Inflammatory macrophage treated with lipopolysaccharide for 1 hour (primary cell): ENCODE measurements at regions not wholly inside any gene's neighbourhood (a gene's known extent, or its start where the extent isn't known, plus 50 kb on each side); places are given as distances from the start of the nearest gene placed in this dataset.

Experiments
- DNase-seq, 2 donors: peaks; one replicate each; pipeline ENCODE4 v3.0.0-alpha.2; 2020 to 2022

- DNase-seq = no peak
Measured at GRCh38 chr2:66382091-66382490, 52.8 kb upstream of the MEIS1 start.

DNA sequence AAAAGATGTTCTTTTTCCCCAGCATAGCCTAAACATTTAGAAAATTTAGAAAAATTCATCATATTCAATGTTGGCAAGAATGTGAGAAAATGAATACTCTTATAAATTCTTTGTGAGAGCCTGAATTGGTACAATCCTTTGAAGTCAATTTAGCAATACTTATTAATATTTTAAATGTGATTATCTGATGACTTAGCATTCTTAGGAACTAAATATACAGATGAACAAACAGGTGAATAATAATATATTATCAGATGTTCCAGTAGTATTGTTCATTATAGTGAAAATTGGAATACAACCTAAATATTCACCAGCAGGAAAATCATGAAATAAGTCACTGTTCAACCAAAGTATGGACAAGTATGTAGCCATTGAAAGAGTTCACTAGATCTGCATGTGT lies 55.5 kb upstream of the MEIS1 start:
- no peak for DNase-seq

GRCh38 chr2:66377832-66378231 lies 57.1 kb upstream of the MEIS1 start:
- no peak for DNase-seq

DNA sequence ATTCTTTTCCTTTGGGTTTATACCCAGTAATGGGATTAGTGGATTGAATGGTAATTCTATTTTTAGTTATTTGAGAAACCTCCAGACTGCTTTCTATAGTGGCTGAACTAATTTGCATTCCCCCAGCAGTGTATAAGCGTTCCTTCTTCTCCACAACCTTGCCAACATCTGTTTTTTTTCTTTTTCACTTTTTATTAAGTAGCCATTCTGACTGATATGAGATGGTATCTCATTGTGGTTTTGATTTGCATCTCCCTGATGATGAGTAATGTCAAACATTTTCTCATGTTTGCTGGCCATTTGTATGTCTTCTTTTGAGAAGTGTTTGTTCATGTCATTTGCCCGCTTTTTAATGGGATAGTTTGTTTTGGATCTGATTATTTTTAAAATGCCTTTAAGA lies 64.1 kb upstream of the MEIS1 start:
- DNase-seq = no peak

DNA sequence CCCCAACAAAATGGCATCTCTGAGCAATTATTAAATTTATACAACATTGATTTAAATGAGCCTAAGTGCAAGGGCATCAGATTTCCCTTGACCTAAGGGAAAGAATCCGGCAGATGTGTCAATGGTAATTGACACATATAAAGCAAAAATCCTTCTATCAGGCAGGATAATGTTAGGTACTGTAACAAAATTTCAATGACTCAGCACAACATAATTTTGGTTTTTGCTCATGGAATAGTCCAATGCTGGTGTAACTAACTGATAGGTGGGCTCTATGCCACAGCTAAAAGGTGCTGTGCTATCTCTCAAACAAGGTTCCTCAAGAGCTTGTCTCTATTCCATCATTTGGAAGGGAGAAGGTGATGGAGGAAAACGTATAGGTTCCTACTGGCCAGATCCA lies 68.3 kb upstream of the MEIS1 start:
- DNase-seq = no peak

- DNase-seq = no peak
Measured at GRCh38 chr2:66364495-66365333, 70.2 kb upstream of the MEIS1 start.

GRCh38 chr2:66362701-66363100 lies 72.2 kb upstream of the MEIS1 start:
- DNase-seq = no peak

DNA sequence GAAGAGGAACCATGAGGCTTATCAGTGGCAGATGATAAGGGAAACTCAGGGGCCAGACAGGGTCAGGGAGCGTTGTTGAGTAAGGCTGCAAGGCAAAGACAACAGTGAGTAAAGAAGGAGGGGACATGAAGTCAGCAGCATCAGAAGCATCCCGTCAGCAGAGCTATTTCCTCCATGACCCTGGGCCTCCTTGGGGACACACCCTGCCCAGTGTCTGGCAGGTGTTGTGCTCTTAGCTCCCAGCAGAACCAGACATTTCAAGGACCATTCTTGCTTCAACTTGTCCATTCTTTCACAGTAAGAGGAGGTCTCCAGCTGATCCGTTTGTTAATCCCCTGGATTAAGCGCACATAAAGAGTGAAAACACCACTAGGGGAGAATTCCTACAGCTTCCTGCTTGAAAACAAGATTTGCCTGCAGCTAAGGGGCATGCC lies 88.7 kb upstream of the MEIS1 start:
- no peak for DNase-seq

DNA sequence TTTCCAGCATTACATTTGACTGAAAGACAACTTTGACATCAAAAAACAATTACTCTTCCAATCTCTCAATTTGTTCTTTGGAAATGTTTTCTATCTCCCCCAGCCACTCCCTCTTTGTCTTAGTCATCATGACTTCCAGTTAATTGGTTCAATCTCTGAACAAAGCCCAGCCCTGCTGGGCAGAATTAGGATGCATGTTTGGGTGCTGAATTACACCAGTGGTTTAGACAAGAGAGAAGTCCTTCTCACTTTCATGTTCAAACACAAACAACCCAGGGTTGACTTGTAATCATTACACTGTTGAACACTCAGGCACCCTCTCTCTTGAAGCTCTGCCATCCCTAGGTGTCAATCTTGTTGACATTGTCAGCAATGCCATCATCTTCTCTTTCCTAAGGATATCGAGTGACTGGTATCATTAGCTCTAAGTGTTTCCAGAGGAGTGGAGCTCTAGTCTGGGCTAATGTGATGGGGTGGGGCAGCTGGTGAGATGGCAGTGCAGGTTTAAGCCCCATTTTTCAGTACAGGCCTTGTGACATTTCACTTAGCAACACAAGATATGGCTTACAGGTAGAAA lies 90.8 kb upstream of the MEIS1 start:
- no peak for DNase-seq

DNA sequence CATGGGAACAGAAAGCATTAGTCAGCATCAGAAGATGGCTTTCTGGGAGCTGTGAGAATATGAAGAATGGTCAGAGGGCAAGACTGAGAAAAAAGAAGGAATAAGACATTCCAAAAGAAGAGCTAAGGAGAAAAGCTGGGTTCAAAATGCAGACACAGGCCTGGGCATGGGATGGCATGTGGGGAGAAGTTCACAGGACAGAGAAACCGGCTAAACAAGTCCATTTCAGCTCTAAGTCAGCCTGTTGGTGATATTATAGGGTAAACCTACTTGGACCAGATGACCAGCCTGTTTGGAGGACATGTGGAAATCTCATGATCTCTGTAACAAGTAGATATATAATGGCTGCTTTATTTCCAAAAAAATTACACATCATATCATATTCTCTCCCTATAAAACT lies 91.7 kb upstream of the MEIS1 start:
- DNase-seq = no peak

GRCh38 chr2:66340521-66340920 lies 94.4 kb upstream of the MEIS1 start:
- DNase-seq = no peak

GRCh38 chr2:66334237-66335029 lies 100.5 kb upstream of the MEIS1 start:
- no peak for DNase-seq

- no peak for DNase-seq
Measured at GRCh38 chr2:66331176-66331575, 103.7 kb upstream of the MEIS1 start.

- DNase-seq = no peak
Measured at GRCh38 chr2:66329081-66329605, 105.8 kb upstream of the MEIS1 start.

DNA sequence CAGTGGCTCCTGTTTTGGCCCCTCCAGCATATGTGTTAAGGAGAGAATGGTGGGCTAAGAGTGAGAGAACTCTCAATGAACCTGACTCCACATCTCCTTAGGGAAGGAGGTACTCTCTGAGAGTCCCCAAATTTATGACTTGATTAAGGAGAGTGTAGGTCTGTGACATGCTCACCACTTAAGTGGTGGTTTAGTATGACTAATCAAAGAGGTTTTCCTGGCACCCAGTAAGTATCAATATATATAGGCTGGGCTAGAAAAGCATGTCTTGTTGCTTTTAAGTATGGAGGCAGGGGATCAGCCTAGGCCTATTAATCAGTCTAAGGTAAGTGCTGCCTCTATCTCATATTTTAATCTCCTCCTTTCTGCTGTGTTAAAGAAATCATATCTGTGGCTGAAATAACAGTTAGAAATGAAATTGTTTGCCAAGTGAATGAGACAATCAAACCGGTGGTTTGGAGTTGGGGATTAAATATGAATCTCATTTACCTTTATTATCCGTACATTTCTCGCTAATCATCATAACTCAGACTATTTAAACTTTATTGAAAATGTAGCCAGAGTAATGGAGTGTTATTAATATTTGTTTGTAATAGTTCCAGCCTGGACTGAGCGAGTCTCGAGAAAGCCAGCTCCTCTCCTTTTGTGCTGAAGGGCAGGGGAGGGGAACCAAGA lies 107.7 kb upstream of the MEIS1 start:
- no peak for DNase-seq

DNA sequence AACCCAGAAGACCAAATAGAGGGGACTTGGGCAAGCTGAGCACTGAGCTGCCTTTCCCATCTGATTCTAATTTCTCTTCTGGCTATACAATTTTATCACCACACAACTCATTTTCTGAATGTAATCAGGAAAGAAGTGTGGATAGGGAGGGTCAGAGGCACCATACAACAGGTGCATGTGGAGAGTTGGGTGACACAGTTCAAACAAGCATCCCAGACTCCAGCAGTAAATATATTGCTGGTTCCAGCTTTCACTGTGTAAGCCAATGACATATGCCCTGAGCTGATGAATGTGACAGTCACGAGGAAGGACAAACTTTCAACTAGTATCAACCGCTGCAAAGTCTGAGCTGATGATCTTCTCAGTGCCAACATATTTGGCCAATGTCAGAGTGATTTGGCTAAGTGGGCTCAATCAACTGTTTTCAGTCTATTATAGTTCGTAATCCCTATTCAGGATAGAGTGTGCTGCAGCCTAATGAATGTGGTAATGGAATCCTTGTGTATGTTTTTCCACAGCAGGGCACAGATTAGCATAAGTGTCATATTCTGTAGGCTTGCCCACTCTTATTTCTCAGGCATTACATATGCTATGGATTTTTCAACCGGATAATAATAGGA lies 109.9 kb upstream of the MEIS1 start:
- DNase-seq = no peak

GRCh38 chr2:66324356-66324755 lies 110.6 kb upstream of the MEIS1 start:
- no peak for DNase-seq

DNA sequence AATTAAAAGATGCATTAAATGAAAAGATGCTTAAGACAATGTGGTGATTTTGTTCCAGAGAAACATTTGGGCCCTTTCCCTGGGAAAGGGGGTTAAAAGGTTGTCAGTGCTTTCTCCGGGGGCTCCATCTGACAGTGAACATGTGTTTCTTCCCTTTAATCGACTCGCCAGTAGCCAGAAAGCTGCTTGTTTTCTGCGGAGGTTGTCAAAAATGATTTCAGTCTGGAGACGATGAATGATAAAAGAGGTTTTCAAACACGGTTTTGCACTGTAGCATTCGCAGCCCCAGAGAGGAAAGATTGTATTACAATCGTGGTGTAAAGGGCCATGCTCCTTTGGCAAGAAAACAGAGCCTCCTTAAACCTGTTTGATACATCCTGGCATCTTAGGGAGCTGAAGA lies 111.5 kb upstream of the MEIS1 start:
- DNase-seq = no peak

DNA sequence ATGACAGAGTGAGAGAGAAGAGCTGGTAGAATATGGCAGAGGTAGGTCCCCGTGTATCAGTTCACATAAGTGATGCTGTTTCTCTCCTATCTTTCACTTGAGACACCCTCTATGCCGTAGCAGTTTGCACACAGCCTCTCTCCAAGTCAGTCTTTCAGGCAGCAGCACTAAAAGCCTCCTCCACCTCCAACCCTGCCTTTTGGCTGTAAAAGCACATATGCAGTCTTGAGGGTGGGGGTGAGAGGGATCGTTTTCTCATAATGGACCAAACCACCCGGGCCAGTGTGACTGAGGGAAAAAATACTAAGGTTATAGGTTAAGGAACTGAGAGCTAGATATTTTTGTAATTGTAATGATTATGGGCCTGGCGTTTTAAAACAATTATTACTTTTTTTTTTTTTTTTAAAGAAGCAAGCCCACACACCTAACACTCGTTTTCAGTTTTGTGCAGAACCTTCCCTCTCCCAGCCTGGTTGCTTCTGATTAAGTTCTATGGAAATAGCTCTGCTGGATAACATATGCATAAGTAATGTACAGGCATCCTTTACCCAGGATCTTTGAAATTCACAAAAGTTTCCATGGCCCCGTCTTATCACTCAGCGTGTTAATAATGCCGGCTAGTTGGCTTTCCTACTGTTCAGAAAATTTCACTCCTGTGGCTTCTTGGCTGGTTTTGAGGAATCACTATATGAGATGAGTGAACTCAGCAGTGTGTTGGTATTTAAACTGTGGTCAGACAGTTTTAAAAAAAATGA lies 112.2 kb upstream of the MEIS1 start:
- DNase-seq = no peak

GRCh38 chr2:66318009-66318561 lies 116.8 kb upstream of the MEIS1 start:
- no peak for DNase-seq

DNA sequence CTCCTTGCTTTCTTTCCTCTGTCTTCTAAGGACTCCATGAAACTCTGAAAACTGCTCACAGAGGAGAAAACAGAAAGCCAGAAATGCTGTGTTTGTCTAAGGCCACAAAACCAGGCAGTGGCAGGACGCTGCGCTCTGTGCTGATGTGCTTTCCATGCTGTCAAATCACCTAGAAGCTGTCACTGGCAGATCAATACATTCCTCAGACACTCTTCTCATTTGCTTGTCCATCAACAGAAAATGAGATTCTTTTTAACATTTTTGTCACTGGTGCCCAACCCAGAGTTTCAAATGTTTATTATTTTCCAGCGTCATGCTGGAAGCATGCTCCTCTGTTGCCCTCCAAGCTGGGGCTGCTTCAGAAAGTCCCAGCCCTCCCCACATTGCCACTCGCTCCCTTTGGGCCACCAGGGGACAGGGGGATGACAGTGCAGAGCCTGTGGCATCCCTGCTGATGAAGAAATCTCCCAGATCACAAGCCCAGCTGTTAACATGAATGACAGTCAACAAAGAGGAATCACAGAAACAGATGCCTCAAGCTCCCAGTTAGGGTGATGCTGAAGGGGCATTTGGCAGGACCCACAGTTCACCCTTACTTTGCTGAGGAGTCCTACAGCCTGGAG lies 117.5 kb upstream of the MEIS1 start:
- DNase-seq = no peak
